HEK293 (cell line): ENCODE measurements at regions not wholly inside any gene's neighbourhood (a gene's known extent, or its start where the extent isn't known, plus 50 kb on each side); places are given as distances from the start of the nearest gene placed in this dataset.

Experiments
- CTCF ChIA-PET: fragments of 350-600 bp; formaldehyde crosslinking; extraction: SDS; loops from one replicate; lab custom pipeline; 2021; ENCODE audit warnings: antibody characterized with exemption; lab: Yijun Ruan, JAX
- POLR2A ChIA-PET: fragments of 300-600 bp; formaldehyde crosslinking; extraction: SDS; loops from one replicate; lab custom pipeline; 2020; ENCODE audit warnings: antibody characterized with exemption, inconsistent platforms; lab: Yijun Ruan, JAX
- H3K27ac ChIP-seq: fragments of 200-500 bp; sonication (Bioruptor generic); 2 replicates; pipeline ENCODE4 v1.5.1; 2014; ENCODE audit warnings: low read depth, low read length, control low read depth, inconsistent platforms; ENCODE audit errors: extremely low read depth
- H3K36me3 ChIP-seq, 2 experiments: fragments of 200-500 bp in 1 of 2; sonication (Bioruptor generic) in 1 of 2; 1 replicate in 1 of 2; 2 replicates in 1 of 2; pipeline ENCODE4 v1.5.1; 2014 to 2017; ENCODE audit warnings: inconsistent platforms in 2 of 2, low read length in 2 of 2; ENCODE audit not compliant: control insufficient read depth in 2 of 2, insufficient read depth in 1 of 2
- H3K4me1 ChIP-seq: fragments of 200-500 bp; sonication (Bioruptor generic); 2 replicates; pipeline ENCODE4 v1.5.1; 2014; ENCODE audit warnings: mild to moderate bottlenecking, low read length, inconsistent platforms; ENCODE audit not compliant: control insufficient read depth, insufficient read depth
- H3K4me3 ChIP-seq: 2 replicates; pipeline ENCODE4 v1.5.1; 2011; ENCODE audit warnings: low read depth, mild to moderate bottlenecking, control low read depth, low read length, moderate library complexity
- H3K9me3 ChIP-seq: fragments of 200-500 bp; sonication (Bioruptor generic); 2 replicates; pipeline ENCODE4 v1.5.1; 2014; ENCODE audit warnings: low read depth, low read length, inconsistent platforms; ENCODE audit not compliant: control insufficient read depth, insufficient read depth
- KLF16 ChIP-seq: fragments of 450-650 bp; formaldehyde crosslinking; IDR thresholded peaks from 2 replicates; pipeline ENCODE4 v1.5.1; 2017; ENCODE audit warnings: missing biosample characterization, missing genetic modification characterization
- MZF1 ChIP-seq: fragments of 450-650 bp; formaldehyde crosslinking; IDR thresholded peaks from 2 replicates; pipeline ENCODE4 v1.5.1; 2017; ENCODE audit warnings: missing biosample characterization, missing genetic modification characterization, borderline replicate concordance
- SP7 ChIP-seq: fragments of 450-650 bp; formaldehyde crosslinking; IDR thresholded peaks from 2 replicates; pipeline ENCODE4 v1.5.1; 2016; ENCODE audit warnings: missing biosample characterization, missing genetic modification characterization
- ZFHX2 ChIP-seq: fragments of 450-650 bp; formaldehyde crosslinking; conservative IDR thresholded peaks from 2 replicates; pipeline ENCODE4 v1.5.1; 2016; ENCODE audit warnings: missing biosample characterization, missing genetic modification characterization
- ZFP37 ChIP-seq: fragments of 450-650 bp; formaldehyde crosslinking; IDR thresholded peaks from 2 replicates; pipeline ENCODE4 v1.5.1; 2016; ENCODE audit warnings: missing biosample characterization, missing genetic modification characterization
- ZNF174 ChIP-seq: fragments of 450-650 bp; formaldehyde crosslinking; IDR thresholded peaks from 2 replicates; pipeline ENCODE4 v1.5.0; 2017; ENCODE audit warnings: missing biosample characterization, mild to moderate bottlenecking, missing genetic modification characterization
- ZNF19 ChIP-seq: fragments of 450-650 bp; formaldehyde crosslinking; IDR thresholded peaks from 2 replicates; pipeline ENCODE4; 2016; ENCODE audit warnings: missing biosample characterization, missing genetic modification characterization, low read depth
- ZNF2 ChIP-seq: fragments of 450-650 bp; formaldehyde crosslinking; IDR thresholded peaks from 2 replicates; pipeline ENCODE4 v1.5.1; 2016; ENCODE audit warnings: missing biosample characterization, missing genetic modification characterization
- ZNF211 ChIP-seq: fragments of 450-650 bp; formaldehyde crosslinking; IDR thresholded peaks from 2 replicates; pipeline ENCODE4 v1.5.1; 2016; ENCODE audit warnings: low read depth, missing biosample characterization, missing genetic modification characterization
- ZNF214 ChIP-seq: fragments of 450-650 bp; formaldehyde crosslinking; IDR thresholded peaks from 2 replicates; pipeline ENCODE4 v1.5.1; 2017; ENCODE audit warnings: missing biosample characterization, mild to moderate bottlenecking, missing genetic modification characterization, borderline replicate concordance
- ZNF223 ChIP-seq: fragments of 450-650 bp; formaldehyde crosslinking; IDR thresholded peaks from 2 replicates; pipeline ENCODE4 v1.5.1; 2016; ENCODE audit warnings: missing biosample characterization, missing genetic modification characterization
- ZNF266 ChIP-seq: fragments of 450-650 bp; formaldehyde crosslinking; IDR thresholded peaks from 2 replicates; pipeline ENCODE4 v1.5.1; 2016; ENCODE audit warnings: missing biosample characterization, missing genetic modification characterization, low read depth
- ZNF324 ChIP-seq: fragments of 450-650 bp; formaldehyde crosslinking; IDR thresholded peaks from 2 replicates; pipeline ENCODE4 v1.5.1; 2016; ENCODE audit warnings: missing biosample characterization, missing genetic modification characterization
- ZNF350 ChIP-seq: fragments of 450-650 bp; formaldehyde crosslinking; IDR thresholded peaks from 2 replicates; pipeline ENCODE4 v1.5.0; 2017; ENCODE audit warnings: missing biosample characterization, mild to moderate bottlenecking, missing genetic modification characterization
- ZNF416 ChIP-seq: fragments of 450-650 bp; formaldehyde crosslinking; IDR thresholded peaks from 2 replicates; pipeline ENCODE4 v1.5.1; 2016; ENCODE audit warnings: missing biosample characterization, missing genetic modification characterization
- ZNF514 ChIP-seq: fragments of 450-650 bp; formaldehyde crosslinking; IDR thresholded peaks from 2 replicates; pipeline ENCODE4 v1.5.1; 2016; ENCODE audit warnings: missing biosample characterization, missing genetic modification characterization
- ZNF571 ChIP-seq: fragments of 450-650 bp; formaldehyde crosslinking; IDR thresholded peaks from 2 replicates; pipeline ENCODE4 v1.5.0; 2017; ENCODE audit warnings: missing biosample characterization, missing genetic modification characterization
- ZNF623 ChIP-seq: fragments of 450-650 bp; formaldehyde crosslinking; IDR thresholded peaks from 2 replicates; pipeline ENCODE4 v1.5.1; 2016; ENCODE audit warnings: missing biosample characterization, missing genetic modification characterization
- ZNF624 ChIP-seq: fragments of 450-650 bp; formaldehyde crosslinking; IDR thresholded peaks from 2 replicates; pipeline ENCODE4 v1.5.1; 2017; ENCODE audit warnings: missing biosample characterization, missing genetic modification characterization
- ZNF626 ChIP-seq: fragments of 450-650 bp; sonication (Bioruptor Pico); formaldehyde crosslinking; IDR thresholded peaks from 2 replicates; pipeline ENCODE4 v1.5.1; 2018; ENCODE audit warnings: missing biosample characterization, missing genetic modification characterization, inconsistent platforms
- ZNF660 ChIP-seq: fragments of 450-650 bp; IDR thresholded peaks from 2 replicates; pipeline ENCODE4 v1.5.1; 2018; ENCODE audit warnings: missing biosample characterization, mild to moderate bottlenecking, missing genetic modification characterization
- ZNF776 ChIP-seq: fragments of 450-650 bp; formaldehyde crosslinking; IDR thresholded peaks from 2 replicates; pipeline ENCODE4 v1.5.0; 2017; ENCODE audit warnings: missing biosample characterization, missing genetic modification characterization, borderline replicate concordance
- ZNF843 ChIP-seq: fragments of 450-650 bp; formaldehyde crosslinking; IDR thresholded peaks from 2 replicates; pipeline ENCODE4 v1.5.1; 2016; ENCODE audit warnings: missing biosample characterization, missing genetic modification characterization
- ZXDB ChIP-seq: fragments of 450-650 bp; formaldehyde crosslinking; IDR thresholded peaks from 2 replicates; pipeline ENCODE4 v1.5.1; 2016; ENCODE audit warnings: missing biosample characterization, missing genetic modification characterization
- TF ChIP-seq, protein P1 (sequence below): fragments of 450-650 bp; formaldehyde crosslinking; IDR thresholded peaks from 2 replicates; pipeline ENCODE4 v1.5.1; 2016; ENCODE audit warnings: missing biosample characterization, missing genetic modification characterization, low read depth

DNA sequence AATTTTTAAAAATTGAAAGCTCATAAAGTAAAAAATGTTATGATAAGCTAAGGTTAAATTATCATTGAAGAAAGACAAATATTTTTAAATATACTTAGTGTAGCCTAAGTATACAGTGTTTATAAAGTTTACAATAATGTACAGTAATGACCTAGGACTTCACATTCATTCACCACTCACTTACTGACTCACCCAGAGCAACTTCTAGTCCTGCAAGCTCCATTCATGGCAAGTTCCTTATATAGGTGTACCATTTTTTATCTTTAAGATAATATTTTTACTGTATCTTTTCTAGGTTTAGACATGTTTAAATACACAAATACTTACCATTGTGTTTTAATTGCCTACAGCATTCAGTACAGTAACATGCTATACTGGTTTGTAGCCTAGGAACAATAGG, 112.3 kb upstream of the RADX start:
- no peak for TF ChIP-seq ZNF19 (tag by site-specific recombination)
- TF ChIP-seq ZNF416 (tag by site-specific recombination), result no peak
- no peak for TF ChIP-seq ZNF843
- TF ChIP-seq ZNF514 (tag by site-specific recombination), result no peak
- TF ChIP-seq, protein P1, sequence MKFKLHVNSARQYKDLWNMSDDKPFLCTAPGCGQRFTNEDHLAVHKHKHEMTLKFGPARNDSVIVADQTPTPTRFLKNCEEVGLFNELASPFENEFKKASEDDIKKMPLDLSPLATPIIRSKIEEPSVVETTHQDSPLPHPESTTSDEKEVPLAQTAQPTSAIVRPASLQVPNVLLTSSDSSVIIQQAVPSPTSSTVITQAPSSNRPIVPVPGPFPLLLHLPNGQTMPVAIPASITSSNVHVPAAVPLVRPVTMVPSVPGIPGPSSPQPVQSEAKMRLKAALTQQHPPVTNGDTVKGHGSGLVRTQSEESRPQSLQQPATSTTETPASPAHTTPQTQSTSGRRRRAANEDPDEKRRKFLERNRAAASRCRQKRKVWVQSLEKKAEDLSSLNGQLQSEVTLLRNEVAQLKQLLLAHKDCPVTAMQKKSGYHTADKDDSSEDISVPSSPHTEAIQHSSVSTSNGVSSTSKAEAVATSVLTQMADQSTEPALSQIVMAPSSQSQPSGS (tag by site-specific recombination), result no peak
- TF ChIP-seq ZNF624 (tag by site-specific recombination), result no peak
- no peak for TF ChIP-seq ZXDB (tag by site-specific recombination)
- no peak for TF ChIP-seq ZNF324
- TF ChIP-seq MZF1 (tag by site-specific recombination), result no peak
- no peak for TF ChIP-seq ZNF174 (tag by site-specific recombination)
- Histone ChIP-seq H3K9me3 (peaks cover 3% of the 10 kb centered on the region; the same call in 1 of the 2 replicates), H3K4me1 (no peaks in the 10 kb centered on the region; the same call in 1 of the 2 replicates), H3K4me3 (no peak overlapping the region), H3K36me3 (no peaks in the 10 kb centered on the region), H3K27ac (no peak overlapping the region)
- POLR2A ChIA-PET, result no interaction called here
- CTCF ChIA-PET, result interaction anchor here (0.6 to 0.9 kb wide), 2 partner anchors 19 to 233 kb away, joined by 3 to 4 read pairs; no protein-coding TSS in a partner anchor

DNA sequence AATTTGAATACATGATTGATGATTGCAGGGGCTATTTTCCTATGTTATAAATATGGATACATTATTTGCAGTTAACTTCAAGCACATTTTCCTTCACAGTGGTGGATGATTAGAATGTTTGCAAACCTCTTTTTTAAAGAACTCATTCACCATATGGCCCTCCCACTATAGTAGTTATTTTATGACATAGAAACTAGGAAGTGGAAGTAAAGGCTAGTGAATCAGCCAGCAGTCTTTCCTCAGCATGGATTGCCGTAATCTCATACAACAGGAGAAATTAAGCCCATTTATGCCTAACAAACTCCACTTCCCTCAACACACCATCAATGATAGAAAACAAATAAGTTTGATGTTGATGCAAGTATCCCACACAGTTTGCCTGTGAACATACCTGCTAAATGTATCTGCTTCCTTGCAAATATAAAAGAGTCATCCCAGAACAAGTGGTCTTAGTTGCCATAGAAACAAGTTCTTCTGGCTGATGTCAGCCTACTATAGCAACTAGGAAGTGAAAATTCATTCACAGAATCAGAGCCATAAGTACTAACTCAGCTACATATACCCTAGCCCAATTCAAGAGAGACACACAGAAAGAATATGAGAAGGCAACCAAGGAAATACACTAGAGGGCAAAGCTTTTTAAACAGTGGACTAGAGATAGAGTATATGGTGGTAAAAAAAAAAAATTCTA, 100.9 kb upstream of the RADX start:
- POLR2A ChIA-PET, result no interaction called here
- Histone ChIP-seq H3K27ac (no peak overlapping the region), H3K9me3 (no peaks in the 10 kb centered on the region), H3K4me3 (no peak overlapping the region), H3K4me1 (no peaks in the 10 kb centered on the region), H3K36me3 (no peaks in the 10 kb centered on the region)
- CTCF ChIA-PET, result interaction anchor here (0.6 to 1.1 kb wide), 3 partner anchors 11 to 1448 kb away, joined by 3 to 4 read pairs (median 4); no protein-coding TSS in a partner anchor
- TF ChIP-seq ZNF626 (tag by site-specific recombination) (no peak), ZNF266 (tag by site-specific recombination) (no peak), ZNF211 (tag by site-specific recombination) (no peak), ZFHX2 (tag by site-specific recombination) (no peak), ZNF223 (tag by site-specific recombination) (no peak), MZF1 (tag by site-specific recombination) (no peak), ZNF2 (no peak), ZNF623 (tag by site-specific recombination) (no peak), ZNF660 (tag by site-specific recombination) (no peak), ZNF776 (no peak), ZNF571 (tag by site-specific recombination) (no peak), SP7 (tag by site-specific recombination) (no peak), ZNF214 (tag by site-specific recombination) (no peak), KLF16 (tag by site-specific recombination) (no peak), ZNF350 (tag by site-specific recombination) (no peak), ZFP37 (tag by site-specific recombination) (no peak)
